ENCODE measurements at regions not wholly inside any gene's neighbourhood (a gene's known extent, or its start where the extent isn't known, plus 50 kb on each side); places are given as distances from the start of the nearest gene placed in this dataset.
"Not testable (repeated sequence)": the region's sequence is repeated elsewhere in the genome, so short reads cannot be mapped to it uniquely, and the experiment has no call there.

DNA sequence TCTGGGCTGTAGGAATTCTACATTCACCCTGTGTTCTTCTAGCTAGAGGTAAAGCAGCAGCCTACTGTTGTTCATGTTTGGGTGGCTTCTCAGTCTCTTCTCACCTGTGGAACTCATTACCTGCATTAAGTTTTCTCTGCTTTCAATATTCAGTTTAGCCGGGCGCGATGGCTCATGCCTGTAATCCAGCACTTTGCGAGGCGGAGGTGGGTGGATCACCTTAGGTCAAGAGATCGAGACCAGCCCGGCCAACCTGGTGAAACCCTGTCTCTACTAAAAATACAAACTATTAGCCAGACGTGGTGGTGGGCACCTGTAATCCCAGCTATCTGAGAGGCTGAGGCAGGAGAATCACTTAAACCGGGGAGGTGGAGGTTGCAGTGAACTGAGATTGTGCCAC, 139.8 kb upstream of the UBE2E3 start:
- no peak for DNase-seq (ENCODE audit: low read depth in 1 of 2, low spot score in 1 of 2)

DNA sequence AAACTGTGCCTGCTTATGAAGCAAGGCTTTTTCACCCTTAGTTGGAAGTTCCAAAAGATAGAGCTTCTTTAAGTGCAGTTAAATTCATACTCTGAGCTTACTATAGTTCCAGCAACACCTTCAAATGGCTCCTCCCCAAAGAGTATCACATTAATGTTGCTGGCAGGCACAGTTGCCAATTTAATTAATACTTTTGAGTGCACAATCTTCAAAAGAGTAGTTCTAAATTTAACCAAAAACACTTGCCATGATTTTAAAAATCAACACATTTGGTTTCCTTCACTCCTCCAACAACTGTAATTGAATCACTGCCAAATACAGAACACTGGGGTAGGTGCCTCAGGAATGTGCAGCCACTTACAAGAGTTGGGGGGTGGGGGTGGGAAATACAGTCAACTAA, 150.6 kb upstream of the UBE2E3 start:
- no peak for DNase-seq (ENCODE audit: low read depth in 1 of 2, low spot score in 1 of 2)

DNA sequence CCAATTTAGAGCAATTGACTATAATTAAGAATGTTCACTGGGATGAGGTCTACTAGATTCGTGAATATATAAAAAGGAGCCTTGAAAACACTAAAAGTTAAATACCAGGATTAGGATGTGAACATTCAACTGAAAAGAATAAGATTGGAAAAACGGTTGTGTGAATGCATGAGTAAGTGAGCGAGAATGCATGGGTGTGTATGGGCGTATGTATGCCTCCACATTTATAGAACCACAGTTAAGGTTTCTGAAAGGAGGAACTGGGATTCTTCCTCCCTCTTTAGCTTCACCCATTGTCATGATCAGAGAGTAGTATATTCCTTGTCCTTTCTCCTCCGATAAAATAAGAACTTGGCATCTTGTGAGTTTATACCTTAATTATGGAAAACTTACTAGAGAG, 151.1 kb upstream of the UBE2E3 start:
- DNase-seq (ENCODE audit: low read depth in 1 of 2, low spot score in 1 of 2) = no peak

DNA sequence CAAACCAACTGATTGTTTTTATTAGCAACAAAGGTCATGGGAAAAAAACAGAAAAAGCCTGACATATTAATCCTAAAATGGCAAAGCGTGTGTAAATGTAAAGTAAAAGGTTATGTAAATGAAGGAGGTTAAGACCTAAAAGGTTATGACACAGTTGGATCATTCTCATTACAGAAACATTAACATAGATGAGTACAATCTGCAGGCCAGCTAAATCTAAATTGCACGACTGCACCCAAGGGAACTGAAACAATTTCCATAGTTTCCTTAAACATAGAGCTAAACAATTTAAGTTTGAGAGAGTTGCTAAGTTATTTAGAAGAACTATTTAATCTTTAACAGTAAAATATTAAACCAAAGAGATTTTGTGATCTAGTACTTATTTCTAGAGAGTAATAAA, 151.6 kb upstream of the UBE2E3 start:
- no peak for DNase-seq (ENCODE audit: low read depth in 1 of 2, low spot score in 1 of 2)

DNA sequence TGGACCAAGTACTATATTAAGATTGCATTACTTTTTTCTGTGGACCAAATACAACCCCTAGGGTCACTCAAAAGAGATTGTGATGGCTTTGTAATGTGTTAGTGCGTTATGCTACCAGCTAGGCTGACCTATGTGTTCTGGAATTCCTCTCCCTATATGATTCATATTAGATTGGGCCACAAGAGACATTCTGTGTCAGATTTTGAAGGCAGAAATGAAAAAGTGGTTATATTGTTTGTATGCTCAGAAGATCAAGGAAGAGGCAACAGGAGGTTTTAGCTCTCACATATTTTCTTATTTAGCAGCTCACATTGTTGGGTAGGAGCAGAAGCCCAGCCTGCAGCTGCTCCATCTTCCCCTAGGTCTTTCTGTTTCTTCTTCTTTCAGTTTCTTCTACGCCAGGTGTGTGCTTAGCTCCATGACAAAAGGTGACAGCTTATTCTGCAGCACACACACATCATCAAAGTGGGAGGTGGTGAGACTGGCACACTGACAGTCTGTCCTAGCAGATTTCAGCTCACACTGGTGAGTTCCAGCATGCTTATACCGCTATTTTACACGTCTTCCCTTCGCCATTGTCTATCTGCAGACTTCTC, 156.8 kb upstream of the UBE2E3 start:
- DNase-seq (ENCODE audit: low read depth in 1 of 2, low spot score in 1 of 2) = no peak

DNA sequence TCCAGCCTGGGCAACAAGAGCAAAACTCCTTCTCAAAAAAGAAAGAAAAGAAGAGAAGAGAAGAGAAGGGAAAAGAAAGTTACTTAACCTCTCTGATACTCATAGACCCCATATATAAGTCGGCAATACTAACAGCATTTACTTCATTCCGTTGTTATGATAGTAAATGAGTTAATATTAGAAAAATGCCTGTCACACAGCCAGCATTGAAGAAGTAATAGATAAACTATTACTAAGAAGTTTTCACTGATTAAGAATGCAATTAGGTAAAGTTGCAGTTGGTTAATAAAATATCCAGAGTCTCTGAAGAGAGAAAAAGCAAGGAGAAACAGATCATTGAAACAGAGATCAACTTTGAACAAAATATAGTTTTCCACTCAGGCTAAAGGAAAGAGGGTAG, 161.3 kb upstream of the UBE2E3 start:
- no peak for DNase-seq (ENCODE audit: low read depth in 1 of 2, low spot score in 1 of 2)

DNA sequence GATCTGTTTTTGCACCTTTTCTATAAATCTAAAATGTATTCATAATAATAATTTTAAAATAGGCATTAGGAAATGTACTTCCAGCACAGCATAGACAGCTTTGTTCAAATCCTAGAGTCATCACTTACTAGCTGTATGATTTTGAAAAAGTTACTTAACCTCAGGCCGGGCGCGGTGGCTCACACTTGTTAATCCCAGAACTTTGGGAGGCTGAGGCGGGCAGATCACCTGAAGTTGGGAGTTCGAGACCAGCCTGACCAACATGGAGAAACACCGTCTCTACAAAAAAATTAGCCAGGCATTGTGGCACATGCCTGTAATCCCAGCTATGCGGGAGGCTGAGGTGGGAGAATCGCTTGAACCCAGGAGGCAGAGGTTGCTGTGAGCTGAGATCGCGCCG, 161.7 kb upstream of the UBE2E3 start:
- DNase-seq (ENCODE audit: low read depth in 1 of 2, low spot score in 1 of 2) = not testable (repeated sequence)

DNA sequence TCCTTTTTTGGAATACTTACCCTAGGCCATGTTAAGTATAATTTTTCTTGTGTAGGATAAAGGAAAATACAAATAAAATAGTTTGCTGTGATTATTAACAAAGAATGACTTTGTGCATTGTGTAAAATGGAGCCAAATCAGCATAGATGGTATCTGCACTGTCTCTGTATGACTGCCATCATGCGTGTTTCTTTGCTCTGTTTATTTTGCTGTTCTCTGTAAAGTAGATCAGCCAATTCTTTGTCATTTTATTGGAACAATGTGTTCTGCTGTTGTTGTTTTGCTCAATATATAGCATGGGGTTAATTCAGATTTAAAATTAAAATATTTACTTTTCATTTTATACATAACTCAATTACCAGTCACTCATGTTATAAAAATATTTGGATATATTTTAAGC, 181.3 kb upstream of the UBE2E3 start:
- DNase-seq (ENCODE audit: low read depth in 1 of 2, low spot score in 1 of 2) = no peak

DNA sequence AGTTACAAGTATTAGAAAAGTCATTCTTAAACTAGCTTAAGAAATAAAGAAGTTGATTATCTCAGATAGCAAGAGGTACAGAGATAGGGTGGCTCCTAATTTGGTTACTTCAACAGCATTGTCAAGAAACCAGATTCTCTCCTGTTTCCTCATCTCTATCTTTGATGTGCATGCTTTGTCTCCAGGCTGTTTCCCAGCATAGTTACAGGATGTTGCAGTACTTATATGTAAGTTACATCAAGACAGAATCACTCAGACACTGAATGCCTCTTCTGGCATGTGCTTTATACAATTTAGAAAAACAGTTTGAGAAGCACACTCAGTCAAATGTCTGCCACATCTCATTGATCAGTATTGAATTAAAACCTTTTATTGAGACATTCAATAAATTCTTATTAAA, 189.5 kb upstream of the UBE2E3 start:
- no peak for DNase-seq (ENCODE audit: low read depth in 1 of 2, low spot score in 1 of 2)

DNA sequence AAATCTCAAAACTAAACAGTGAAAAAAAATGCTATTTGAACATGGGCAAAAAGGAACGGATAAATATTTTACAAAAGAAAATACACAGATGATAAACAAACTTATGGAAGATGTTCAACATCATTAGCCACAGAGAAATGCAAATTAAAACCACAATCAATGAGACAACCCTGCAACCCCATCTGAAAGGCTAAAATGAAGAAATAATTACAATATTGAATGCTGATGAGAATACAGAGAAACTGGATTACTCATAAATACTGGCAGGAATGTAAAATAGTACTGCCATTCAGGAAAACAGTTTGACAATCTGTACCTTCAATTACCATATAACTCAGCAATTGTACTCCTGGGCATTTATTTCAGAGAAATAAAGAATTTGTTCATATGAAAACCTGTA, 193.1 kb upstream of the UBE2E3 start:
- DNase-seq (ENCODE audit: low read depth in 1 of 2, low spot score in 1 of 2) = no peak

DNA sequence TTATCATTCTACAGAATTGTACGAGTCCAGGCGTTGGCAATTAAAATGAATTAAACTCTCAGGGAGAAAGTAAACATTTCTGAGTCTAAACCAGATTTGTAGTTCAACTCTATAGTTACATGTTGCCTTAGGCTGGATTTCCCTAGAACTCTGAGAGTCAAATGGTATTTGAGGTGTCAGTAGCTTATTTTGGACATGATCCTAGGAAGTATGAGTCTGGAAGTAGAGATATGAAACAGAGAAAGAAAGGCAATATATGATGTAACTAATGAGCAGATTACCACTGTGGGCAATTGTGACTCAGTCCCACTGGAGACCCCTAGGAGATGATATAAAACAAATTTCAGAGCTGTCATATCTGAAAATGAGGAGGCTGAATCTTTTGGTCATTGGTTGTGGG, 199.1 kb upstream of the UBE2E3 start:
- DNase-seq (ENCODE audit: low read depth in 1 of 2, low spot score in 1 of 2) = no peak

DNA sequence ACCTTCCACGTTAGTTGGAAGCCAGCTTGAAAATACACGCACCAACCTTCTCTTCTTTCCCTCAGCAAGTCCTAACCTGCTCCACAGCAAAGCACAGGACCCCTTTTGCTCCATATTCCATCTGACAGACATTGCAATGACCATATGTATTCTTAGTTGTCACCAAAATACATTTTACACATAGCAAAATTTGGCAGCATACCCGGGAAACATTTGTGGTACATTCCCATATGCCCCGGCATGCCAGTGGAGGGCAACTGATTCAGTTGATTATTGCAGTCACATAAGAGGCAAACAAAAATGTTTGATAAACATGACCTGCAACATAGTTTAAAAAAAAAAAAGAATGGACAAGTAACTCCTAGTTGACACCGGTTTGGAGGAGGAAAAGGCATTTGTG, 202.1 kb upstream of the UBE2E3 start:
- DNase-seq (ENCODE audit: low read depth in 1 of 2, low spot score in 1 of 2) = no peak

DNA sequence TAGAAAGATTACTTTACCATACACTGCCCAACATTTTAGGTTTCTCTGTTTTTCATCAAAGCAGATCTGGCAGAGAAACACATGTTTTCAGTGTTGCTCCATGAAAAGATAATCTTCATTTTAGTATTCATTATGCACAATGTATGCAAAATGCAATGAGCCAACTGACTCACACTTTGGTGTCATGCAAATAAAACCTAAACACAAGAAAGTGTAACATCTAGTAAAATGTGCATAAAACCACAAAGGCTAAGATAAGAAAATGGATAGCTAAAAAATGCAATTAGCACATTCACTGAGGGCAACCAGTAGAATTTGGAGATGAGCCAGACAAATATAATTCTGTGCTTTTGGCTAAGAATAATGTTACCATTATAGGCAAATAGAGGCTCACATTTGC, 203.5 kb upstream of the UBE2E3 start:
- DNase-seq (ENCODE audit: low read depth in 1 of 2, low spot score in 1 of 2) = no peak

DNA sequence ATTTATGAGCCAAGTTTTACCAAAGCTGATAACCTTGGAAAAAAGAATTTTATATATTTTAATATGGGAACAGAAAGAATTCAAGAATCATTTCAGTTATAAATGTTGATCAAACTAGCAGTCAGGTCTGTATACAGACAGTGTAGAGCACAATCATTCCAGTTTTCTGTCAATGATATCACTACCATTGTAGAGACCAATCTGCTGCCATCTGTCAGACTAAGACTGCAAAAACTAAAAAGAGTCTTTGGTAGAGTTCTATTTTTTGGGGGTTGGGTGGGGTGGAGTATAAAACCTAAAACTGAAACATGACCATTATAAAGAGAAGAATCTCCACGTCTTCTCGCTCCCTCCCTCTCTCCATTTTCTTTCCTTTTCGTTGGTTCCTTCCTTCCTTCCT, 204.7 kb upstream of the UBE2E3 start:
- DNase-seq (ENCODE audit: low read depth in 1 of 2, low spot score in 1 of 2) = no peak

DNA sequence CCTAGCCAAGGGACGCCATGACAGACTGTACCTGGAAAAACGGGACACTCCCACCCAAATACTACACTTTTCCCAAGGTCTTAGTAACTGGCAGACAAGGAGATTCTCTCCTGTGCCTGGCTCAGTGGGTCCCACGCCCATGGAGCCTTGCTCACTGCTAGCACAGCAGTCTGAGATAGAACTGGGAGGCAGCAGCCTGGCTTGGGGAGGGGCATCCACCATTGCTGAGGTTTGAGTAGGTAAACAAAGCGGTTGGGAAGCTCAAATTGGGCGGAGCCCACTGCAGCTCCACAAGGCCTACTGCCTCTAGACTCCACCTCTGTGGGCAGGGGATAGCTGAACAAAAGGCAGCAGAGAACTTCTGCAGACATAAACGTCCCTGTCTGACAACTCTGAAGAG, 215.1 kb upstream of the UBE2E3 start:
- DNase-seq (ENCODE audit: low read depth in 1 of 2, low spot score in 1 of 2) = not testable (repeated sequence)

DNA sequence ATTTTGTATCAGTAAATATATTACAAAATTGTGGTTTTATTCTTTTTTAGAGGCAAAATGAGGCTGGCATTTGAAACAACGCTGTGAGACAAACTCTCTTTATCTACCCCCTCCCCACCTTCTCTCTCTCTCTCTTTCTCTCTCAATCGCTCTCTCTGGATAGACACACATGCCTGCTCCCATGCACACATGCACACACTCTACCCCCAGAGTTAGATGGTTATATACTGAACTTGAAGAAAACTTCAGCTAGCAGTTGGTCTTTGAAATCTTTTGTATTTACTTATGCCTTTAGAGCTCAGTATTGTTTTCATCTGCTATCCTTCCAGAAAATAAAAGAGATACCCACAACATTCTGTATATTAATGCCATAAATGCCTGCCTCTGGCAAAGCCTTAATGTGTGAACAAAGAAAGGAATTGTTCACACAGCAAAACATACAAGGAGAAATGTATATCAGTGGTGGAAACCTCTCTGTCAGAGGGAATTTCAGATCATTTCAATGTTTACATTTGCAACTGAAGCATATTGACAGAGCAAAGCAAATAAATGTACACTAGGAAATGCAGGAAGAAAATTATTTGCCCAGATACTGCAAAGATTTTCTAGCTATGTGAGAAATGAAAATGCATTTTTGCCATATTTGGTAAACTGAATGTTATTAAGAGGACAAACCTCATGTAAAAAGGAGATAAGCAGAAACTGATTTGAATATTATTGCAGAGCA, 217.0 kb upstream of the UBE2E3 start:
- no peak for DNase-seq (ENCODE audit: low read depth in 1 of 2, low spot score in 1 of 2)

DNA sequence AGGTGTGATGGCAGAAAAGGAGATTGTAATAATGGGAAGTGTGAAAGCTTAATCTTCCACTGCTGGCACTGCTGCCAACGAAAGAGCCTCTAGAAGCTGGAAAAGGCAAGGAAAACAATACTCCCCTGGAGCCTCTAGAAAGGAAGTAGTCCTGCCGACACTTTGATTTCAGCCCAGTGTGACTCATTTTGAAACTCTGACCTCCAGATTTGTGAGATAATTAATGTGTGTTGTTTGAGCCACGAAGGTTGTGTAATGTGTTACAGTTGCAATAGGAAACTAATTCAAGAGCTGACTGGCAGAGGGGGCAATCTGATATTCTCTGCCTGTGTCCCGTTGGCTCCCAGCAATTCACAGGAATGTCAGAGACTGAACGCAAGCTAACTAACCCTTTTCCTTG, 219.2 kb upstream of the UBE2E3 start:
- no peak for DNase-seq (ENCODE audit: low read depth in 1 of 2, low spot score in 1 of 2)

DNA sequence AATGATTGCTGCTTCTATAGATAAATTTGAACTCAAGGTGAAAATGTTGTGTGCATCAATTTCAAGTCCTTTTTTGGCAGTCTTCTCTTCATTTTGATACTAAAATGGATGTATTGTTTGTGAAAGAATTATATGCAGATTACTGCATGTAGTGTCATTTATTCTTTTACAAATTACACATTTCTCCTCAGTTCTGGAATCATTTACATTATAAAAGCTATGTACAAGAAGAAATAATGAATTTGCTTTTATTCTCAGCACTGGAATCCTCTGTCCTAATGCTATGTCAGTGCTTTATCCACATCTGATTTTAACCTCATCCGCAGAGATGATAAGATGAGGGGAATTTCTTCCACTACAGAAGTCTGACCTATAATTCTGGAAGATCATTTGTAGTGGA, 220.8 kb upstream of the UBE2E3 start:
- no peak for DNase-seq (ENCODE audit: low read depth in 1 of 2, low spot score in 1 of 2)

DNA sequence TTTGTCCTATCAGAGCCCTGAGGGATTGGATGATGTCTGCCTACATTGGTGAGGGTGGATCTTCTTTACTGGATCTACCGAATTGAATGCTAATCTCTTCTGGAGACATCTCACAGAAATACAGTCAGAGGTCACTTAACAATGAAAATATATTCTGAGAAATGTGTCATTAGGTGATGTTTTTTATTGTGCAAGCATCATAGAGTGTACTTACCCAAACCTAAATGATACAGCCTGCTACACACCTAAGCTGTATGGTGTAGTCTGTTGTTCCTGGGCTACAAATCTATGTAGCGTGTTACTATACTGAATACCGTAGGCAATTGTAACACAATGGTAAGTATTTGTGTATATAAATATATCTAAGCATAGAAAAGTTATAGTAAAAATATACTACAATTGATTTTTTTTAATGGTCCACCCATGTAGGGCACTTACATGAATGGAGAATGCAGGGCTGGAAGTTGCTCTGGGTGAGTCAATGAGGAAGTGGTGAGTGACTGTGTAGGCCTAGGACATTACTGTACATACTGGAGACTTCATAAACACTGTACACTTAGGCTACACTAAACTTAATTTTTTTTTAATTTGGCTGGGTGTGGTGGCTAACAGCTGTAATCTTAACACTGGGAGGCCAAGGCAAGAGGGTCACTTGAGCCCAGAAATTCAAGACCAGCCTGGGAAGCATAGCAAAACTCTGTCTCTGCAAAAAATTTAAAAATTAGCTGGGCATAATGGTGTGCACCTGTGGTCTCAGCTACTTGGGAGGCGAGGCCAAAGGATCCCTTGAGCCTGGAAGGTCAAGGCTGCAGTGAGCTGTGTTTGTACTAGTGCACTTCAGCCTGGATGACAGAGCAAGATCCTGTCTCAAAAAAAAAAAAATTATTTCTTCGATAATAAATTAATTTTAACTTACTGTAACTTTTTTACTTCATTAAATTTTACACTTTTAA, 226.3 kb upstream of the UBE2E3 start:
- DNase-seq (ENCODE audit: low read depth in 1 of 2, low spot score in 1 of 2) = no peak

DNA sequence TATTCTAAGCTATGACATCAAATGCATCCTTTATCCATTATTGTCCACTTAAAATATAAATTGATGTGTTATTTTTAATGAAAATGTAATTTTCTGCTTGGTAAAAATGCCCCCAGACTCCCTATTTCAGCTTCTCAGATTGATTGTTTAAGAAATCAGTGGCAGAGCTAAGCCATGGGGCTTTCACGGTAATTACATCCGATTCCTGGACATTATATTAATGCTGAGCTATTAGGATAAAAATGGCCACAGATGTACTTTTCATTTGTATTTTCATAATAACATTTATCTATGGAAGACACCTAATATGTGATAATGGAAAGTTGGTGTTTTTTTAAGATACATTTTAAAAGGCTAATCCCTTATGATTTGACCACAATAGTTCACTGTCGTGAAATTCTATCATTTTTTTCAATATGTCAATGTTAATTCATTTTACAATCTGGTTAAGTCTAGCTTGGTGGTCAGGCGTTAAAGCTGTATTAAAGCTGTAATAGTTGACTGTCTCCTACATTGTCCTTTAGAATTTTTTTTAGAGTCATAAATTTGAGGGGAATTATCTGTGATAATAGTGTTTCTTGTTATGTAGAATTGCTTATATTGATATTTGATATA, 229.0 kb upstream of the UBE2E3 start:
- no peak for DNase-seq (ENCODE audit: low read depth in 1 of 2, low spot score in 1 of 2)

DNA sequence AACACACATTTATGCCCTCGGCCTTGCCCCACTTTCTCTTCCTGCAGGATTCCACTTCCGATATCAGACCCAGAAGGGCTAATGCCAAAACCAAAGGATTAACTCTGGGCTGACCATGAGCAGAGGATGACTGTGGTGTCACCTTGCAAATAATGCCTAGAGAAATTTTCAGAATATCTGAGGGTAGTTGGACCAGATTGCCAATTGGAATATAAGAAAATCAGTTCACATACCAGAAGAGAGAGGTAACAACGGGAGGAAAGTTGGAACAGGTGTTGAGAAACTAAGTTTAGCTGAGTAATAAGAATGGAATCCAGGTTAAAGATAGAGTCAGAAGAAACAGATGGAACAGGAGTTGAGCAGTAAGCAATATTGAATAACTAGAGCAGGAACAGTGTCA, 232.7 kb upstream of the UBE2E3 start:
- no peak for DNase-seq (ENCODE audit: low read depth in 1 of 2, low spot score in 1 of 2)

DNA sequence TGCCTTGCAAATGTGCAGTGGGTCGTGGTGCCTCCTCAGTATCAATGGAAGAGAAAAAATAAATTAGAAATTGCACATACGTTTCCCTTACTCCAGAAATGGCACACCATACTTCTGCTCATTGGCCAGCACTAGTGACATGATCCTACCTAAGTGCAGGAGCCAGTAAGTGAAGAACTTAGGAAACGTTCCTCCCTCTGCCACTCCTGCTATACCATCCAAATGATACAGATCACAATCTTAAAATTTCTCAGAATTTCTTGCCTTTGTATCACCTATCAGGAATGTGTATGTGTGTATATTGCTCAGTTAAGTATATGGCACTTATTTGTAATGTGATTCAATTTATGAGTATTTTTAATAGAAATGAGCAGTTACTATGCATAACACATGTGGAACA, 237.0 kb upstream of the UBE2E3 start:
- DNase-seq (ENCODE audit: low read depth in 1 of 2, low spot score in 1 of 2) = no peak

All from activated T-helper 1 cell treated with anti-CD3 and anti-CD28 coated beads, Interleukin-2, amount 50 U/mL, for 16 hours (primary cell).